MM.1S (cell line): ENCODE measurements at regions not wholly inside any gene's neighbourhood (a gene's known extent, or its start where the extent isn't known, plus 50 kb on each side); places are given as distances from the start of the nearest gene placed in this dataset.

Source experiments
- CTCF ChIP-seq: fragments of 300-600 bp; sonication (generic); IDR thresholded peaks from 2 replicates; pipeline ENCODE4 v1.5.1; 2016; ENCODE audit warnings: antibody characterized with exemption, low read length, mixed read lengths
- EZH2 ChIP-seq: fragments of 300-600 bp; sonication (generic); optimal IDR thresholded peaks from 2 replicates; pipeline ENCODE3; 2017; ENCODE audit warnings: low read depth, mild to moderate bottlenecking, antibody characterized with exemption, low read length, mixed read lengths

GRCh38 chr3:22245811-22246583 is 495.0 kb upstream of the ZNF385D start:
- TF ChIP-seq CTCF = no peak
- no peak for TF ChIP-seq EZH2
